ENCODE measurements at regions not wholly inside any gene's neighbourhood (a gene's known extent, or its start where the extent isn't known, plus 50 kb on each side); places are given as distances from the start of the nearest gene placed in this dataset.

GRCh38 chr13:44299152-44299943 lies 74.3 kb upstream of the SERP2 start:
- no peak for DNase-seq (ENCODE audit: extremely low read depth in 1 of 2, low read depth in 1 of 2)

GRCh38 chr13:44300895-44301638 lies 72.6 kb upstream of the SERP2 start:
- no peak for DNase-seq (ENCODE audit: extremely low read depth in 1 of 2, low read depth in 1 of 2)

- DNase-seq (ENCODE audit: extremely low read depth in 1 of 2, low read depth in 1 of 2), result no peak
Observed at GRCh38 chr13:44301639-44302015, 72.0 kb upstream of the SERP2 start.

- DNase-seq (ENCODE audit: extremely low read depth in 1 of 2, low read depth in 1 of 2), result no peak
Observed at GRCh38 chr13:44302233-44302632, 71.4 kb upstream of the SERP2 start.

GRCh38 chr13:44302940-44303575 lies 70.6 kb upstream of the SERP2 start:
- DNase-seq (ENCODE audit: extremely low read depth in 1 of 2, low read depth in 1 of 2), result no peak

- no peak for DNase-seq (ENCODE audit: extremely low read depth in 1 of 2, low read depth in 1 of 2)
Observed at GRCh38 chr13:44303681-44304432, 69.8 kb upstream of the SERP2 start.

GRCh38 chr13:44304433-44304725 lies 69.2 kb upstream of the SERP2 start:
- no peak for DNase-seq (ENCODE audit: extremely low read depth in 1 of 2, low read depth in 1 of 2)

GRCh38 chr13:44305286-44305685 lies 68.3 kb upstream of the SERP2 start:
- no peak for DNase-seq (ENCODE audit: extremely low read depth in 1 of 2, low read depth in 1 of 2)

- DNase-seq (ENCODE audit: extremely low read depth in 1 of 2, low read depth in 1 of 2), result no peak
Observed at GRCh38 chr13:44305917-44306370, 67.7 kb upstream of the SERP2 start.

GRCh38 chr13:44306371-44307192 lies 67.0 kb upstream of the SERP2 start:
- DNase-seq (ENCODE audit: extremely low read depth in 1 of 2, low read depth in 1 of 2), result no peak

- DNase-seq (ENCODE audit: extremely low read depth in 1 of 2, low read depth in 1 of 2), result no peak
Observed at GRCh38 chr13:44307255-44307654, 66.4 kb upstream of the SERP2 start.

- no peak for DNase-seq (ENCODE audit: extremely low read depth in 1 of 2, low read depth in 1 of 2)
Observed at GRCh38 chr13:44307844-44308243, 65.8 kb upstream of the SERP2 start.

- DNase-seq (ENCODE audit: extremely low read depth in 1 of 2, low read depth in 1 of 2), result no peak
Observed at GRCh38 chr13:44308352-44308751, 65.3 kb upstream of the SERP2 start.

- no peak for DNase-seq (ENCODE audit: extremely low read depth in 1 of 2, low read depth in 1 of 2)
Observed at GRCh38 chr13:44309794-44310757, 63.5 kb upstream of the SERP2 start.

- DNase-seq (ENCODE audit: extremely low read depth in 1 of 2, low read depth in 1 of 2), result no peak
Observed at GRCh38 chr13:44311011-44311780, 62.4 kb upstream of the SERP2 start.

- DNase-seq (ENCODE audit: extremely low read depth in 1 of 2, low read depth in 1 of 2), result no peak
Observed at GRCh38 chr13:44312131-44312530, 61.5 kb upstream of the SERP2 start.

GRCh38 chr13:44312834-44313551 lies 60.6 kb upstream of the SERP2 start:
- DNase-seq (ENCODE audit: extremely low read depth in 1 of 2, low read depth in 1 of 2), result no peak

GRCh38 chr13:44313674-44314073 lies 60.0 kb upstream of the SERP2 start:
- DNase-seq (ENCODE audit: extremely low read depth in 1 of 2, low read depth in 1 of 2), result no peak
